ENCODE measurements at regions not wholly inside any gene's neighbourhood (a gene's known extent, or its start where the extent isn't known, plus 50 kb on each side); places are given as distances from the start of the nearest gene placed in this dataset.

DNA sequence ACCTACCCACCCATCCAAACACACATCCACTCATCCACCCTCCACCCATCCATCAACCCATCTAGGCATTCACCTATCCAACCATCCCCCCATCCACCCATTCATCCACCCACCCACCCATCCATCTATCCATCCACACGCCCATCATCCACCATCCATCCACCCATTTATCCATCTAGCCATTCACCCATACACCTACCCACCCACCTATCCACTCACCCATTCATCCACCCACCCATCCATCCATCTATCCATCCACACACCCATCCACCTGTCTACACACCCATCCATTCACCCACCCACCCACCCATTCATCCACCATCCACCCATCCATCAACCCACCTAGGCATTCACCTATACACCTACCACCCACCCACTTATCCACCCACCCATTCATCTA is 72.6 kb upstream of the GALNT9 start:
- intact Hi-C loops (cut with DNase I) = no loop called here

DNA sequence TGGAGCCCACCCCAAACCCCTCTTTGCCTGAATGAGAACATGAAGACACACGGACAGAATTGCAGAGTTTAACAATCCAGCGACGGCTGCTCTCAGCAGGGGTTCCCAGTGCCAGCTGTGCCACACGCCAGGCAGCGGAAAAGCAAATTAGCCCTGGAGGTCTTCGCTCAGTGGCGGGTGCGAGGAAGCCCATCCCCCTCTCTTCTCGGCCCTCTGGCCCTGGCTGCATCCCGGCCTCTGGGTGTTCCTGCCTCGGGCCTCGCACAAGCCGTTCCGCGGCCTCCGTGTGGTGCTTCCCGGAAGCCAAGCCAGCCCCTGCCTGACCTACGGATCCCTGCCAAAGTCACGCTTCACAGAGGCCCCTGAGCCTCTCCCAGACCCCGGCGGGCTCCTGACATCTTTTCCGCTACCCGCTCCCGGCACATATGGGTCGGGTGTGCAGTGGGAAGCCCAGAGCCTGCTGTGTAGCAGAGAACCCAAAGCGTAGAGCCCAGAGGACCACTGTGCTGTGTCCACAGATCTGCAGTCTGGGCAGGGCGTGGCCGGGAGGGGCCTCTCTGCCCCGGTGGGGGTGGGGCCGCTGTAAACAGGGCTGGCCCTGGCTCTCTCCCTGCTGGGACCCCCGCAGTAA is 70.7 kb upstream of the GALNT9 start:
- no peaks in the 10 kb centered on the region for H3K36me3 ChIP-seq (ENCODE audit: control insufficient read depth in 2 of 3, insufficient read depth in 3 of 3, low read length in 3 of 3)
- H3K9me3 ChIP-seq (ENCODE audit: control insufficient read depth in 2 of 3, insufficient read depth in 1 of 3, low read length in 3 of 3) = no peaks in the 10 kb centered on the region
- TF ChIP-seq, protein P1, sequence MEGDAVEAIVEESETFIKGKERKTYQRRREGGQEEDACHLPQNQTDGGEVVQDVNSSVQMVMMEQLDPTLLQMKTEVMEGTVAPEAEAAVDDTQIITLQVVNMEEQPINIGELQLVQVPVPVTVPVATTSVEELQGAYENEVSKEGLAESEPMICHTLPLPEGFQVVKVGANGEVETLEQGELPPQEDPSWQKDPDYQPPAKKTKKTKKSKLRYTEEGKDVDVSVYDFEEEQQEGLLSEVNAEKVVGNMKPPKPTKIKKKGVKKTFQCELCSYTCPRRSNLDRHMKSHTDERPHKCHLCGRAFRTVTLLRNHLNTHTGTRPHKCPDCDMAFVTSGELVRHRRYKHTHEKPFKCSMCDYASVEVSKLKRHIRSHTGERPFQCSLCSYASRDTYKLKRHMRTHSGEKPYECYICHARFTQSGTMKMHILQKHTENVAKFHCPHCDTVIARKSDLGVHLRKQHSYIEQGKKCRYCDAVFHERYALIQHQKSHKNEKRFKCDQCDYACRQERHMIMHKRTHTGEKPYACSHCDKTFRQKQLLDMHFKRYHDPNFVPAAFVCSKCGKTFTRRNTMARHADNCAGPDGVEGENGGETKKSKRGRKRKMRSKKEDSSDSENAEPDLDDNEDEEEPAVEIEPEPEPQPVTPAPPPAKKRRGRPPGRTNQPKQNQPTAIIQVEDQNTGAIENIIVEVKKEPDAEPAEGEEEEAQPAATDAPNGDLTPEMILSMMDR (IDR thresholded peaks at IDR 0.05; ENCODE audit: borderline replicate concordance, extremely low read depth, insufficient read depth) = no peak
- H3K4me1 ChIP-seq (ENCODE audit: control insufficient read depth in 2 of 3, insufficient read depth in 2 of 3, low read depth in 1 of 3, low read length in 3 of 3) = no peaks in the 10 kb centered on the region
- DNase-seq (peak in 4 of 5 donors; percentile 52 to 63 (median 61)), FAIRE-seq (no peak)
- peaks cover 5% of the 10 kb centered on the region for H3K27me3 ChIP-seq (ENCODE audit: control insufficient read depth, insufficient read depth, low read length)
- intact Hi-C loops (cut with DNase I) = no loop called here
- no peak overlapping the region for H3K9ac ChIP-seq (ENCODE audit: low read length in 3 of 3)
- no peak overlapping the region for H3K4me3 ChIP-seq (ENCODE audit: low read length in 3 of 3)
- H3K27ac ChIP-seq (ENCODE audit: low read depth in 2 of 2, low read length in 2 of 2) = no peak overlapping the region

More for the DNA sequence above, 72.6 kb upstream of the GALNT9 start:
- no peaks in the 10 kb centered on the region for H3K9me3 ChIP-seq (ENCODE audit: control insufficient read depth in 2 of 3, insufficient read depth in 1 of 3, low read length in 3 of 3)
- FAIRE-seq = no peak
- TF ChIP-seq, protein P1 (IDR thresholded peaks at IDR 0.05; ENCODE audit: borderline replicate concordance, extremely low read depth, insufficient read depth) = no peak
- no peak overlapping the region for H3K4me3 ChIP-seq (ENCODE audit: low read length in 3 of 3)
- H3K9ac ChIP-seq (ENCODE audit: low read length in 3 of 3) = no peak overlapping the region
- H3K4me1 ChIP-seq (ENCODE audit: control insufficient read depth in 2 of 3, insufficient read depth in 2 of 3, low read depth in 1 of 3, low read length in 3 of 3) = no peaks in the 10 kb centered on the region
- no peaks in the 10 kb centered on the region for H3K36me3 ChIP-seq (ENCODE audit: control insufficient read depth in 2 of 3, insufficient read depth in 3 of 3, low read length in 3 of 3)
- no peaks in the 10 kb centered on the region for H3K27me3 ChIP-seq (ENCODE audit: control insufficient read depth, insufficient read depth, low read length)
- no peak overlapping the region for H3K27ac ChIP-seq (ENCODE audit: low read depth in 2 of 2, low read length in 2 of 2)
- no peak for DNase-seq

DNA sequence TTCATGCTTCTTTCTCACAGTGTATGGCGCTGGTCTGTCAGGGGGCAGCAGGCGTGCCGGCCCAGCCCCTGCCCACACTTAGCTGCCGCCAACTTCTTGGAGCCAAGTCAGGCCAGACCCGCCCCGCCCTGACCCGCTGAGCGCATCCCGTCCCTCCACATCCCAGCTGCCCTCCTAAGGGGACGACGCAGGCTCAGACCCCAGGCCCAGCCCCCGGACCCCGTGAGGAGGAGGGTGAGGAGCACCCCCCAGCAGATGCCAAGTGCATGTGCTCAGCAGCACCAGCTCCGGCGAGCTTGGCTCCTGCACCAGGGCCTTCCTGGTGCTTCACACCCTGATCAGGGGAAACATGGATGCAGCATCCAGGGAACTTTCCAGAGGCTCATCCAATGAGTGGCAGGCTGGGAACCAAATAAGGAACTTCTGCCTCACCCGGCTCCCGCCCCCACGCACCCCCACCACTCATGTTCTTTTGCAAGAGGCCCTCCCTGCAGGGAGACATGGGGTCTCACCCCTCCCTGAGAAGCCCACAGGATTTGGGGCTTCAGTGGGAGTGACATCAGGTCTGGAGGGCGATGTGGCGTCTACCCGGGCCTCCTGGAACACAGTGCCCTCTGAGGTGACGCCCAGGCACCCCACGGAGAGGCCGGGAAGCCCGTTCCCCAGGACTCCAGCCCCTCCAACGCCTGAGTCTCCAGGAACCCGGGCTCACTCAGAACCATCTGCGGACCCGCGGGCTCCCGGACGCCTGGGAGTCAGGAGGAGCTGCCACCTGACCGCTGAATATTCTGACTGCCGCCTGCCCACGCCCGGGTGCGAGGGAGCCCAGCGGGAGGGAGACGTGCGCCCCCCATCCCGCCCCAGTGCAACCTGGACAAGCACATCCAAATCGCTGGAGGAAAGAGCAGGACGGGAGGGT is 70.0 kb upstream of the GALNT9 start:
- DNase-seq = peak in 1 of 5 donors; percentile 73
- Histone ChIP-seq H3K9ac (ENCODE audit: low read length in 3 of 3) (no peak overlapping the region), H3K36me3 (ENCODE audit: control insufficient read depth in 2 of 3, insufficient read depth in 3 of 3, low read length in 3 of 3) (peaks cover 0 to 3% (median 0%) of the 10 kb centered on the region in 3 donors), H3K9me3 (ENCODE audit: control insufficient read depth in 2 of 3, insufficient read depth in 1 of 3, low read length in 3 of 3) (peaks cover 0 to 2% (median 0%) of the 10 kb centered on the region in 3 donors), H3K27me3 (ENCODE audit: control insufficient read depth, insufficient read depth, low read length) (peaks cover 11% of the 10 kb centered on the region), H3K4me3 (ENCODE audit: low read length in 3 of 3) (no peak overlapping the region), H3K27ac (ENCODE audit: low read depth in 2 of 2, low read length in 2 of 2) (no peak overlapping the region), H3K4me1 (ENCODE audit: control insufficient read depth in 2 of 3, insufficient read depth in 2 of 3, low read depth in 1 of 3, low read length in 3 of 3) (no peaks in the 10 kb centered on the region)
- FAIRE-seq = no peak
- intact Hi-C loops (cut with DNase I) = no loop called here
- TF ChIP-seq, protein P1 (IDR thresholded peaks at IDR 0.05; ENCODE audit: borderline replicate concordance, extremely low read depth, insufficient read depth) = no peak
